ENCODE measurements at regions not wholly inside any gene's neighbourhood (a gene's known extent, or its start where the extent isn't known, plus 50 kb on each side); places are given as distances from the start of the nearest gene placed in this dataset.

DNA sequence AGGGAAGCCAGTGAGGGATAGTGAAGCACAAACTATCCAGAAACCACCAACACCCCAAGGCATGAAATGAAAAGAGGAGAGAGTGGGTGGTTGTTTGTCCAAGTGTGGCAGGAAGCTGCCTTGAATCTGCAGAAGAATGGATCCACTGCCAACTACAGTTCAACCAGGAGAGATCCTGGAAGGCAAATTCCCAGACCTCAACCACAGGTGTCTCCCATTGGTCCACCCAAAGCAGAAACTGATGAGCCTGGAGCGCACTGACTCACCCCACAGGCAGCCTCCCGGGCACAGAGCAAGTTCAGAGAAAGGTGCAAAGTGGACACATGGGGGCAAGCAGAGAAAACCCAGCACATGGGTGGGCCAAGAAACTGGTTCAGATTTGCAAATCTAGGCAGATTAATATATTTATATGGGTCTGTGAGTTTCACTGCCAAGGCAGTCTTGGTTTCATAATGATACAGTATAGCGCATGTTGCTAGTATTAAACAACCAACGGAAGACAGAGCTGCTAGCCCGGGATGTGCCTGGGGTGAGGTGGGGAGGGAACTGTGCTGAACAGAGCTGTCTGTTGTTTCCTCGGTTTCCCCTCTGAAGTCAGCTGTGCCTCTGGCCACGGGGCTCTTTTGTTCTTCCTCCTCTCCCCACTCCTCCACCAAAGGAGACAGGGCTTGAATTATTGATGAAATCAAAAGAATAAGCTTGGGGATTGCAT is 416.2 kb upstream of the CCDC196 start:
- TF ChIP-seq CTCF (IDR thresholded peaks at IDR 0.05) (no peak), EP300 (IDR thresholded peaks at IDR 0.05; ENCODE audit: borderline replicate concordance in 1 of 2, low read depth in 1 of 2, low read length in 1 of 2) (no peak), POLR2AphosphoS5 (IDR thresholded peaks at IDR 0.05; ENCODE audit: low read depth, low read length) (no peak), GABPA (IDR thresholded peaks at IDR 0.05; ENCODE audit: low read depth) (no peak), CHD2 (IDR thresholded peaks at IDR 0.05; ENCODE audit: low read length, partially characterized antibody) (no peak), EZH2phosphoT487 (IDR thresholded peaks at IDR 0.05; ENCODE audit: borderline replicate concordance, low read depth) (no peak), SMC3 (IDR thresholded peaks at IDR 0.05; ENCODE audit: low read depth, low read length) (no peak), JUND (IDR thresholded peaks at IDR 0.05) (no peak), RCOR1 (IDR thresholded peaks at IDR 0.05; ENCODE audit: low read length) (no peak), RFX5 (IDR thresholded peaks at IDR 0.05; ENCODE audit: low read length) (no peak), RAD21 (IDR thresholded peaks at IDR 0.05; ENCODE audit: low read length) (no peak), TCF12 (IDR thresholded peaks at IDR 0.05) (no peak), ZBTB33 (IDR thresholded peaks at IDR 0.05; ENCODE audit: borderline replicate concordance, low read depth) (no peak)

Data from SK-N-SH (cell line).